C4-2B (cell line): ENCODE measurements at regions not wholly inside any gene's neighbourhood (a gene's known extent, or its start where the extent isn't known, plus 50 kb on each side); places are given as distances from the start of the nearest gene placed in this dataset.

Source experiments
- ZFX ChIP-seq: fragments of 450-650 bp; IDR thresholded peaks from 2 replicates; pipeline ENCODE4 v1.6.1; 2017
- TF ChIP-seq, protein P1 (sequence below): fragments of 450-650 bp; conservative IDR thresholded peaks from 2 replicates; pipeline ENCODE4 v1.5.1; 2017; ENCODE audit warnings: mild to moderate bottlenecking

DNA sequence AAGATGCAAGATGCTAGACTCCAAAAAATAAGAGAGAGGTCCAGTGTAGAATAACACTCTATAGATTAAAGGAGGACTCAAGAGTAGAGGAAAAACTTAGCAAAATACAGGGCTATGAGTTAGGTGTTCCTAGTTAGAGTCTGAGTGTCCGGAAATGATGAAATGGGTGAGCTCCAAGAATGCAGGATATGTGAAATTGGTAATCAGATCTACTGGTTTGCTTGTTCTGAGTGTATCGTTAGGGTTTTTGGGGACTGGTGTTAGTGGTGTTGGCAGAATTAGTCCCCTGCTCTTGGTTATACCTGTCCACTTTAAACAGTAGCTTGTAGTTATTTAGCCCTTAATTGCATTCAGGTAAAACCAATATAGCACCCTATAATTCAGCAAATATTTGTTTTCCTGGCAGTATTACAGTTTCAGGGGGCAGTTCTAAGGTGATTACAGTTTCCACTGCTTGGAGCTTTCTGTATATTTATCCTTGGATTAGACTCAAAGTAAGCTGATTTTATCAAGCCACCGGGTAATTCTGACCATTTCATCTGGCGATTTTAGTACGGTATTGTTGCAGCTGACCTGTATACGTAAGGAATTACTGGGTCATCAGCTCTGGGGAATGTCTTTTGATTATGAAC, 332.7 kb downstream of the CHRM3 start:
- TF ChIP-seq, protein P1, sequence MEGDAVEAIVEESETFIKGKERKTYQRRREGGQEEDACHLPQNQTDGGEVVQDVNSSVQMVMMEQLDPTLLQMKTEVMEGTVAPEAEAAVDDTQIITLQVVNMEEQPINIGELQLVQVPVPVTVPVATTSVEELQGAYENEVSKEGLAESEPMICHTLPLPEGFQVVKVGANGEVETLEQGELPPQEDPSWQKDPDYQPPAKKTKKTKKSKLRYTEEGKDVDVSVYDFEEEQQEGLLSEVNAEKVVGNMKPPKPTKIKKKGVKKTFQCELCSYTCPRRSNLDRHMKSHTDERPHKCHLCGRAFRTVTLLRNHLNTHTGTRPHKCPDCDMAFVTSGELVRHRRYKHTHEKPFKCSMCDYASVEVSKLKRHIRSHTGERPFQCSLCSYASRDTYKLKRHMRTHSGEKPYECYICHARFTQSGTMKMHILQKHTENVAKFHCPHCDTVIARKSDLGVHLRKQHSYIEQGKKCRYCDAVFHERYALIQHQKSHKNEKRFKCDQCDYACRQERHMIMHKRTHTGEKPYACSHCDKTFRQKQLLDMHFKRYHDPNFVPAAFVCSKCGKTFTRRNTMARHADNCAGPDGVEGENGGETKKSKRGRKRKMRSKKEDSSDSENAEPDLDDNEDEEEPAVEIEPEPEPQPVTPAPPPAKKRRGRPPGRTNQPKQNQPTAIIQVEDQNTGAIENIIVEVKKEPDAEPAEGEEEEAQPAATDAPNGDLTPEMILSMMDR: no peak
- TF ChIP-seq ZFX: no peak
